Mesendoderm (in vitro differentiated cells): ENCODE measurements at regions not wholly inside any gene's neighbourhood (a gene's known extent, or its start where the extent isn't known, plus 50 kb on each side); places are given as distances from the start of the nearest gene placed in this dataset.

ENCODE experiments used
- DNase-seq: peaks from one replicate; pipeline ENCODE4 v3.0.0; 2013
- H2AK5ac ChIP-seq: 2 replicates; pipeline ENCODE4 v1.6.1; 2013; ENCODE audit warnings: low read length, inconsistent platforms
- H2BK120ac ChIP-seq: 2 replicates; pipeline ENCODE4 v1.6.1; 2013; ENCODE audit warnings: low read depth, mild to moderate bottlenecking, low read length, moderate library complexity, mixed read lengths
- H2BK15ac ChIP-seq: replicated peaks from 2 replicates; pipeline ENCODE4 v1.6.1; 2013; ENCODE audit warnings: low read depth, mild to moderate bottlenecking, moderate library complexity
- H2BK5ac ChIP-seq: 2 replicates; pipeline ENCODE4 v1.6.1; 2013; ENCODE audit warnings: low read length, inconsistent platforms
- H3K18ac ChIP-seq: 2 replicates; pipeline ENCODE4 v1.6.1; 2013; ENCODE audit warnings: mild to moderate bottlenecking, low read length, mixed read lengths
- H3K23ac ChIP-seq: one replicate; pipeline ENCODE4 v1.6.1; 2013; ENCODE audit warnings: low read length
- H3K27ac ChIP-seq: 2 replicates; pipeline ENCODE4 v1.5.1; 2013; ENCODE audit warnings: low read depth, mild to moderate bottlenecking, inconsistent platforms, low read length, moderate library complexity
- H3K27me3 ChIP-seq: 2 replicates; pipeline ENCODE4 v1.6.1; 2013; ENCODE audit warnings: low read length, control low read depth, mild to moderate bottlenecking, inconsistent platforms; ENCODE audit not compliant: insufficient read depth, poor library complexity
- H3K36me3 ChIP-seq: 2 replicates; pipeline ENCODE4 v1.6.1; 2013; ENCODE audit warnings: low read length, inconsistent platforms; ENCODE audit not compliant: control insufficient read depth, insufficient read depth
- H3K4ac ChIP-seq: one replicate; pipeline ENCODE4 v1.6.1; 2013; ENCODE audit warnings: low read depth, mild to moderate bottlenecking, low read length, moderate library complexity
- H3K4me1 ChIP-seq: 2 replicates; pipeline ENCODE4 v1.6.1; 2013; ENCODE audit warnings: low read depth, low read length, inconsistent platforms; ENCODE audit not compliant: control insufficient read depth
- H3K4me2 ChIP-seq: 2 replicates; pipeline ENCODE4 v1.6.1; 2013; ENCODE audit warnings: low read length
- H3K4me3 ChIP-seq: 2 replicates; pipeline ENCODE4 v1.5.1; 2013; ENCODE audit warnings: mild to moderate bottlenecking, low read length
- H3K56ac ChIP-seq: one replicate; pipeline ENCODE4 v1.6.1; 2013; ENCODE audit warnings: low read length
- H3K79me1 ChIP-seq: 2 replicates; pipeline ENCODE4 v1.6.1; 2013; ENCODE audit warnings: low read length, inconsistent platforms
- H3K79me2 ChIP-seq: 2 replicates; pipeline ENCODE4 v1.6.1; 2013; ENCODE audit warnings: mild to moderate bottlenecking, low read length; ENCODE audit not compliant: control insufficient read depth, insufficient read depth
- H3K9ac ChIP-seq: 2 replicates; pipeline ENCODE4 v1.6.1; 2013; ENCODE audit warnings: low read length, inconsistent platforms
- H4K5ac ChIP-seq: one replicate; pipeline ENCODE4 v1.6.1; 2013; ENCODE audit warnings: low read length
- H4K8ac ChIP-seq: one replicate; pipeline ENCODE4 v1.6.1; 2013; ENCODE audit warnings: low read depth, mild to moderate bottlenecking, control low read depth, low read length, moderate library complexity
- WGBS: extraction: QIAGEN DNeasy Blood & Tissue Kit; methylation state at CpG from one replicate; pipeline ENCODE4 v1.1.7; 2013; ENCODE audit warnings: low lambda C conversion rate, missing lambda C conversion rate; ENCODE audit not compliant: insufficient coverage; ENCODE audit errors: extremely low coverage; 5-methylcytosine and 5-hydroxymethylcytosine counted together

- H2BK5ac ChIP-seq, result no peak overlapping the region
- H3K56ac ChIP-seq, result no peak overlapping the region
- no peak overlapping the region for H3K4me3 ChIP-seq
- no peak overlapping the region for H2BK120ac ChIP-seq
- H4K5ac ChIP-seq, result no peak overlapping the region
- no peak overlapping the region for H3K18ac ChIP-seq
- no peaks in the 10 kb centered on the region for H3K79me1 ChIP-seq
- H3K27me3 ChIP-seq, result no peaks in the 10 kb centered on the region
- H3K4ac ChIP-seq, result no peak overlapping the region
- H3K4me1 ChIP-seq, result no peaks in the 10 kb centered on the region
- H3K23ac ChIP-seq, result no peak overlapping the region
- no peak overlapping the region for H3K4me2 ChIP-seq
- no peak overlapping the region for H4K8ac ChIP-seq
- no CpG with 5 or more reads among the region's 2 CpGs for WGBS
- H3K9ac ChIP-seq, result no peak overlapping the region
- H3K79me2 ChIP-seq, result no peaks in the 10 kb centered on the region
- H2BK15ac ChIP-seq, result no peak overlapping the region
- no peaks in the 10 kb centered on the region for H3K36me3 ChIP-seq
- no peak overlapping the region for H2AK5ac ChIP-seq
- no peak for DNase-seq
- H3K27ac ChIP-seq, result no peak overlapping the region
These were observed 84.3 kb upstream of the AFF2 start for GRCh38 chrX:148416142-148416541.

- H3K9ac ChIP-seq, result no peak overlapping the region
- no peak overlapping the region for H4K5ac ChIP-seq
- no peaks in the 10 kb centered on the region for H3K4me1 ChIP-seq
- no peak overlapping the region for H2BK15ac ChIP-seq
- no peaks in the 10 kb centered on the region for H3K79me2 ChIP-seq
- no CpG with 5 or more reads among the region's 4 CpGs for WGBS
- no peak overlapping the region for H2BK120ac ChIP-seq
- no peak for DNase-seq
- no peak overlapping the region for H2AK5ac ChIP-seq
- H3K27me3 ChIP-seq, result no peaks in the 10 kb centered on the region
- H2BK5ac ChIP-seq, result no peak overlapping the region
- no peak overlapping the region for H3K27ac ChIP-seq
- no peak overlapping the region for H3K56ac ChIP-seq
- no peak overlapping the region for H3K18ac ChIP-seq
- no peak overlapping the region for H3K4ac ChIP-seq
- no peaks in the 10 kb centered on the region for H3K36me3 ChIP-seq
- H3K79me1 ChIP-seq, result no peaks in the 10 kb centered on the region
- H3K4me3 ChIP-seq, result no peak overlapping the region
- H3K4me2 ChIP-seq, result no peak overlapping the region
- H3K23ac ChIP-seq, result no peak overlapping the region
- H4K8ac ChIP-seq, result no peak overlapping the region
These were observed 83.5 kb upstream of the AFF2 start for GRCh38 chrX:148416931-148417330.

GRCh38 chrX:148417934-148418333, 82.5 kb upstream of the AFF2 start:
- no peak overlapping the region for H3K4me2 ChIP-seq
- no peak overlapping the region for H4K8ac ChIP-seq
- no peak overlapping the region for H2AK5ac ChIP-seq
- H3K18ac ChIP-seq, result no peak overlapping the region
- no peaks in the 10 kb centered on the region for H3K4me1 ChIP-seq
- no peak overlapping the region for H3K4ac ChIP-seq
- no peak overlapping the region for H3K9ac ChIP-seq
- no peak overlapping the region for H3K56ac ChIP-seq
- no peak for DNase-seq
- no peak overlapping the region for H3K4me3 ChIP-seq
- H3K23ac ChIP-seq, result no peak overlapping the region
- H2BK15ac ChIP-seq, result no peak overlapping the region
- no peaks in the 10 kb centered on the region for H3K27me3 ChIP-seq
- H3K79me2 ChIP-seq, result no peaks in the 10 kb centered on the region
- H4K5ac ChIP-seq, result no peak overlapping the region
- no peaks in the 10 kb centered on the region for H3K79me1 ChIP-seq
- no peaks in the 10 kb centered on the region for H3K36me3 ChIP-seq
- H2BK120ac ChIP-seq, result no peak overlapping the region
- no peak overlapping the region for H2BK5ac ChIP-seq
- no peak overlapping the region for H3K27ac ChIP-seq
- WGBS, result no CpG with 5 or more reads among the region's 3 CpGs

- H3K27me3 ChIP-seq, result no peaks in the 10 kb centered on the region
- no peak overlapping the region for H3K27ac ChIP-seq
- no peak overlapping the region for H3K4ac ChIP-seq
- no peak overlapping the region for H3K4me3 ChIP-seq
- H4K5ac ChIP-seq, result no peak overlapping the region
- H3K4me2 ChIP-seq, result no peak overlapping the region
- H2AK5ac ChIP-seq, result no peak overlapping the region
- no peak for DNase-seq
- H2BK120ac ChIP-seq, result no peak overlapping the region
- H2BK5ac ChIP-seq, result no peak overlapping the region
- H2BK15ac ChIP-seq, result no peak overlapping the region
- H4K8ac ChIP-seq, result no peak overlapping the region
- no peak overlapping the region for H3K56ac ChIP-seq
- no peaks in the 10 kb centered on the region for H3K79me2 ChIP-seq
- H3K4me1 ChIP-seq, result no peaks in the 10 kb centered on the region
- no CpG with 5 or more reads among the region's 4 CpGs for WGBS
- no peak overlapping the region for H3K23ac ChIP-seq
- no peak overlapping the region for H3K9ac ChIP-seq
- no peaks in the 10 kb centered on the region for H3K36me3 ChIP-seq
- H3K79me1 ChIP-seq, result no peaks in the 10 kb centered on the region
- H3K18ac ChIP-seq, result no peak overlapping the region
These were observed 77.9 kb upstream of the AFF2 start for GRCh38 chrX:148422526-148422925.

- H3K56ac ChIP-seq, result no peak overlapping the region
- no peaks in the 10 kb centered on the region for H3K79me2 ChIP-seq
- H2AK5ac ChIP-seq, result no peak overlapping the region
- no peak overlapping the region for H2BK5ac ChIP-seq
- no peak overlapping the region for H3K27ac ChIP-seq
- WGBS, result no CpG with 5 or more reads among the region's 2 CpGs
- no peak overlapping the region for H2BK15ac ChIP-seq
- H3K36me3 ChIP-seq, result no peaks in the 10 kb centered on the region
- no peak for DNase-seq
- H4K8ac ChIP-seq, result no peak overlapping the region
- no peak overlapping the region for H4K5ac ChIP-seq
- H3K4ac ChIP-seq, result no peak overlapping the region
- no peak overlapping the region for H3K9ac ChIP-seq
- H3K4me3 ChIP-seq, result no peak overlapping the region
- H2BK120ac ChIP-seq, result no peak overlapping the region
- no peaks in the 10 kb centered on the region for H3K27me3 ChIP-seq
- H3K4me1 ChIP-seq, result no peaks in the 10 kb centered on the region
- no peak overlapping the region for H3K18ac ChIP-seq
- no peak overlapping the region for H3K4me2 ChIP-seq
- H3K23ac ChIP-seq, result no peak overlapping the region
- H3K79me1 ChIP-seq, result no peaks in the 10 kb centered on the region
These were observed 75.8 kb upstream of the AFF2 start for GRCh38 chrX:148424570-148424969.

- Histone ChIP-seq H2BK5ac (no peak overlapping the region), H3K27ac (no peak overlapping the region), H3K4me3 (no peak overlapping the region), H3K23ac (no peak overlapping the region), H3K18ac (no peak overlapping the region), H3K79me1 (no peaks in the 10 kb centered on the region), H2AK5ac (no peak overlapping the region), H3K4ac (no peak overlapping the region), H3K4me1 (no peaks in the 10 kb centered on the region), H3K56ac (no peak overlapping the region), H3K36me3 (no peaks in the 10 kb centered on the region), H3K79me2 (no peaks in the 10 kb centered on the region), H4K5ac (no peak overlapping the region), H3K4me2 (no peak overlapping the region), H3K27me3 (no peaks in the 10 kb centered on the region), H2BK120ac (no peak overlapping the region), H3K9ac (no peak overlapping the region), H2BK15ac (no peak overlapping the region), H4K8ac (no peak overlapping the region)
- no peak for DNase-seq
- no CpG with 5 or more reads among the region's 3 CpGs for WGBS
These were observed 74.0 kb upstream of the AFF2 start for GRCh38 chrX:148426467-148426866.
